Activated CD4-positive, alpha-beta T cell treated with anti-CD3 and anti-CD28 coated beads for 36 hours (primary cell): ENCODE measurements at regions not wholly inside any gene's neighbourhood (a gene's known extent, or its start where the extent isn't known, plus 50 kb on each side); places are given as distances from the start of the nearest gene placed in this dataset.

Experiments
- ATAC-seq: fragments of 200-7000 bp; cut with Tn5 transposase; one replicate; pipeline ENCODE4 v1.10.0; 2021; ENCODE audit warnings: mild to moderate bottlenecking, moderate library complexity
- CTCF ChIA-PET: fragments of 350-600 bp; sonication (Branson Sonifier 250); formaldehyde crosslinking; loops from one replicate; lab custom pipeline; 2021; ENCODE audit warnings: antibody characterized with exemption; lab: Charles Lee
- POLR2A ChIA-PET: fragments of 350-600 bp; sonication (Branson Sonifier 250); formaldehyde crosslinking; loops from one replicate; lab custom pipeline; 2021; ENCODE audit warnings: antibody characterized with exemption, inconsistent platforms; lab: Charles Lee
- DNase-seq: peaks from one replicate; pipeline ENCODE4 v3.0.0-alpha.2; 2020
- H3K27ac Mint-ChIP-seq: one replicate; pipeline ENCODE4 v1.8.0; 2021; ENCODE audit warnings: mixed read lengths
- H3K27me3 Mint-ChIP-seq: one replicate; pipeline ENCODE4 v1.8.0; 2021; ENCODE audit warnings: mixed read lengths
- H3K36me3 Mint-ChIP-seq: one replicate; pipeline ENCODE4 v1.8.0; 2021; ENCODE audit warnings: low read depth, mixed read lengths
- H3K4me1 Mint-ChIP-seq: one replicate; pipeline ENCODE4 v1.8.0; 2021; ENCODE audit warnings: mixed read lengths
- H3K4me3 Mint-ChIP-seq: one replicate; pipeline ENCODE4 v1.8.0; 2021; ENCODE audit warnings: mild to moderate bottlenecking, moderate library complexity, mixed read lengths
- H3K9me3 Mint-ChIP-seq: one replicate; pipeline ENCODE4 v1.8.0; 2021; ENCODE audit warnings: low read depth, mixed read lengths
- intact Hi-C, 2 experiments: fragments of 100-400 bp; cut with DNase I in 1 of 2; cut with micrococcal nuclease in 1 of 2; formaldehyde crosslinking; loops; one replicate each; pipeline versions ENCODE4 v1.14.2 to v1.15.1; 2022 to 2024; cut with DNase I, micrococcal nuclease

DNA sequence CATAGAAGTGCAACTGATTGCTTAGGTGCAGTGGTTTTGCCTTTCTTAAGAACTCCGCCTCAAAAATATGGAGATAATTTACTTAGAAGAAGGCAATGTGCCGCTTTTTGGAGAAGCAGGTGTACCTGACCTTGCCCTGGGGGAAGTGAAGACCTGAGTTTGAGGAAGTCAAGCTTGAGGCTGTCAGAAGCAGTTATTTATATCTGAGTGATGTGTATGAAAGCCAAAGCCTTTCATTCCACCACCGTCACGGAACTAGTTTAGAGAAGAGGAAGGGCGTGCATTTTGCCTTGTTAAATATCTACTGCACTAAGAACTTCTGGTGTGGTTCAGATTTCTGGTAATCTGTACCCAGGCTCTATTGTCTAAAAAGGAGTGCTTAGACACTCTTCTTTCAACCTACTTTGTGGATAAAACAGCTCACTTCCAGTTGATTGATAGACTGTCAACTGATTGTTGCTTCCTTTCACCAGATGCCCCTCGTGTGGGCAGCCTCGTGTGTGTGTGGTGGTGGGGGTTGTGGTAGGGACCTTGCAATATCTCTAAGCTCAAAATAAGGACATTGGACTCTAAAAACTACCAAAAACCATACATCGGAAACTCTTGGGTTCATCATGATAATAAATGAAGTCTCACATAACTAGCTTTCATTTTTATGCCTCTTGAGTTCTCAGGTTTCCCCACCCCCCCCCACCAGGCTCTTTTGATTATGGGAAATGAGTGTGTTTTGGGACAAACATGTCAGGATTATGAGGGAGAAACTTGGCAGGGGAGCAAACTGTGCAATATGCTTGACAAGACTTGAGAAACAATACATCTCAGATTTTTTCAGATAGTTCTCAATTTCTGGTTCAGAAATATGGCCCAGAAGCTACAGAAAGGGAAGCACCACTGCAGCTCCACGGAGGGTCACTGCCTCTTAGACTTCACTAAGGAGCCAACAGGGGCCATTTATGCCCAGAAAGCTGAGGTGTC lies 78.6 kb downstream of the ARF6 start:
- H3K36me3 Mint-ChIP-seq, result no peaks in the 10 kb centered on the region
- peaks cover 67% of the 10 kb centered on the region for H3K4me1 Mint-ChIP-seq
- intact Hi-C loops, result loop anchor here (1.0 to 2.0 kb wide), 10 partner anchors 13 to 109 kb away; no protein-coding TSS in a partner anchor
- peak overlapping the region; percentile 98 for H3K27ac Mint-ChIP-seq
- DNase-seq, result peak; percentile 77
- peak overlapping the region; percentile 75 for H3K4me3 Mint-ChIP-seq
- POLR2A ChIA-PET, result interaction anchor here (0.6 to 3.7 kb wide), 20 partner anchors 10 to 562 kb away, joined by 3 to 50 read pairs (median 3); no protein-coding TSS in a partner anchor
- ATAC-seq, result peak; percentile 66
- no peaks in the 10 kb centered on the region for H3K9me3 Mint-ChIP-seq
- no peaks in the 10 kb centered on the region for H3K27me3 Mint-ChIP-seq
- CTCF ChIA-PET, result interaction anchor here (0.7 to 3.0 kb wide), 28 partner anchors 9 to 191 kb away, joined by 3 to 16 read pairs (median 4); partner anchors contain the start of gene ARF6

DNA sequence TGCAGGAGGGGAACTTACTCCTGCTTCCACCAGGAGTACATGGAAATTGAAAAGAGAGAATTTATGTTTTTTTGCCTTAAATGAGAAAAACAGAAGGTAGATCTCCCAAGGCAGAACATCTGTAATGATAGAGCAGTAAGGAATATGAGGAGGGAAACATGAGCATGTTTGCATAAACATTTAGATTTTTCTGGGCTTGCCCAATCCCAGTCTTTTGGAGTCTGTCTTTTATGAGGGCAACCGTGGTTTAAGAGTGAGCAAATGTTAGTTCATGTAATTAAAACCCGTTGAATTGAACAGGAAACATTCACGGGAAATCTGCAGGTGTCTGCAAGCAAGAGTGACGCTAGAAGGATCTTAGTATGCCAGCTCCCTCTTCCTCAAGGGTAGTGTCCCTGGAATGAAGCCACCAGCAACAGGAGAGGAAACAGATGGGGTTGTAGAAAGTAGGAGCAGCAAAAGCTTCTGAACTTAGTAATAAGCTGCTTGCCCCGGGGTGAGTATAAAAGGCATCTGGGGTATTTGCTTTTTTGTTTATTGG lies 79.3 kb downstream of the ARF6 start:
- intact Hi-C loops, result loop anchor here in 1 of 2 experiments (1.0 kb wide), 1 partner anchor 12 kb away; no protein-coding TSS in a partner anchor
- H3K9me3 Mint-ChIP-seq, result no peaks in the 10 kb centered on the region
- H3K4me1 Mint-ChIP-seq, result peaks cover 75% of the 10 kb centered on the region
- peak overlapping the region; percentile 75 for H3K4me3 Mint-ChIP-seq
- H3K27ac Mint-ChIP-seq, result peak overlapping the region; percentile 98
- DNase-seq (no peak), ATAC-seq (no peak)
- POLR2A ChIA-PET, result interaction anchor here (0.7 to 3.7 kb wide), 14 partner anchors 11 to 561 kb away, joined by 3 to 50 read pairs (median 3); no protein-coding TSS in a partner anchor
- no peaks in the 10 kb centered on the region for H3K27me3 Mint-ChIP-seq
- CTCF ChIA-PET, result interaction anchor here (0.6 to 3.0 kb wide), 27 partner anchors 8 to 192 kb away, joined by 3 to 16 read pairs (median 4); partner anchors contain the start of gene ARF6
- no peaks in the 10 kb centered on the region for H3K36me3 Mint-ChIP-seq

DNA sequence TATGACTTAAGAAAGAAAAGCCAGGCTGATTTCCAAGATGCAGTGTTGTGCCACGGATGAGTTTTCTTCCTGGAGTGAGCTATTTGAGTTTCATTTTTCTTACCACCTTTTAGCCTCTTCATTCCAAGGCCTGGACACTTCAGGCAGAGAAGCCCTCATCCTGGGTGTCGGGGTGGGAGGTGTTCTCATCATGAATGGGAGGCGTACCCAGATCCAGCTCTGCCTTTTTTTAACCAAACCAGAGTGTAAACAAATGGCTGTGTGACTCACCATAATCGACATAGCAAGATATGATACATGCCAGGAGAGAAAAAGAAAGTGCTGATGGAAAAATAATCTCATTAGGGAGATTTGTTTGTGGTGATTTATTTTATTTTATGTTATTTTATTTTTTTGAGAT lies 79.9 kb downstream of the ARF6 start:
- DNase-seq (peak; percentile 66), ATAC-seq (peak; percentile 57)
- POLR2A ChIA-PET, result interaction anchor here (0.7 to 3.7 kb wide), 8 partner anchors 28 to 560 kb away, joined by 3 to 50 read pairs (median 4); no protein-coding TSS in a partner anchor
- Mint-ChIP-seq H3K9me3 (no peaks in the 10 kb centered on the region), H3K4me1 (peaks cover 81% of the 10 kb centered on the region), H3K4me3 (peak overlapping the region; percentile 75), H3K36me3 (no peaks in the 10 kb centered on the region), H3K27ac (peak overlapping the region; percentile 98), H3K27me3 (no peaks in the 10 kb centered on the region)
- CTCF ChIA-PET, result interaction anchor here (0.6 to 3.0 kb wide), 15 partner anchors 11 to 139 kb away, joined by 3 to 16 read pairs (median 5); partner anchors contain the start of gene ARF6
- intact Hi-C loops, result loop anchor here (1.0 kb wide), 3 partner anchors 11 to 105 kb away; no protein-coding TSS in a partner anchor

DNA sequence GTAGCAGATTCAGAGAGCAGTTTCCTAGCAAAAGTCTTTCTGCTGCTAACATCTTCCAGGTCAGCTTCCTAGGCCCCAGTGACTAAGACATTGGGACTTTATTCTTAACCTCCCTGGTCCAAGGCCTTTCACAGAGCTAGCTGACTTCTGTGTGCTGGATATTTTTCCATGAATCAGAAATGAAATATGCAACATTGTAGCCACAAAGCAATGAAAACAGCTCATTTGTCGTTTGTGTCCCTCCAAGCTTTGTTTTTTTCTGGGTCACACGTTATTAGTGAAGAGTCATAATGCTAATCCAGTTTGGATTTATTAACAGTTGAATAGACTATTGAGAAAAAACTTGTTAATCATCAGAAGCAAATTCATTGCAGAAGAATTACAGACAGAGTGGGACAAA lies 82.4 kb downstream of the ARF6 start:
- Mint-ChIP-seq H3K36me3 (no peaks in the 10 kb centered on the region), H3K4me3 (no peak overlapping the region), H3K27ac (peak overlapping the region; percentile 70), H3K4me1 (peaks cover 91% of the 10 kb centered on the region), H3K9me3 (no peaks in the 10 kb centered on the region), H3K27me3 (no peaks in the 10 kb centered on the region)
- ATAC-seq (no peak), DNase-seq (no peak)
- POLR2A ChIA-PET, result interaction anchor here (0.6 to 0.7 kb wide), 2 partner anchors 73 to 130 kb away, joined by 3 to 5 read pairs; no protein-coding TSS in a partner anchor
- intact Hi-C loops, result no loop called here
- CTCF ChIA-PET, result interaction anchor here (1.2 to 1.7 kb wide), 2 partner anchors 63 to 113 kb away, joined by 3 to 6 read pairs; no protein-coding TSS in a partner anchor

DNA sequence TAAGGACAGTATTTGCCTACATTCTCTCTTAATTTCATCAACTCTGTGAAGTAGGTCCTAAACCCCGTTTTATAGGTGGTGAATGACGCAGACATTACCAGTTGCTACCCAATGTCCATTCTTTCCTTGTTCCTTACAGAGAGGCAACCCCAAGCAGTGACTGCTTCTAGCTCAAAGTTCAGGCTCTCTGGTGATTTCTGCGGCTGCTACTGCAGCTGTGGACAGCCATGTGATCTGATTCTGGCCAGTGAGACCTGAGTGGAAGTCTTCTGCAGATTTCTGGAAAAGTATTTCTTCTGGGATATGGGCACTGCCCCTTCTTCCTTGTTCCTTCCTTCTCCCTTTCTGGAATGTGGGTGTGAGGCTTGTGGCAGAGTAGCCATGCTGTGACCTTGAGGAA lies 82.9 kb downstream of the ARF6 start:
- Mint-ChIP-seq H3K4me3 (no peak overlapping the region), H3K36me3 (no peaks in the 10 kb centered on the region), H3K27me3 (no peaks in the 10 kb centered on the region), H3K27ac (peak overlapping the region; percentile 66), H3K9me3 (no peaks in the 10 kb centered on the region), H3K4me1 (peaks cover 91% of the 10 kb centered on the region)
- ATAC-seq (no peak), DNase-seq (no peak)
- intact Hi-C loops, result no loop called here
- ChIA-PET POLR2A (interaction anchor here (0.6 kb wide), 1 partner anchor 73 kb away, joined by 5 read pairs; no protein-coding TSS in a partner anchor), CTCF (interaction anchor here (1.0 to 1.7 kb wide), 6 partner anchors 32 to 128 kb away, joined by 3 to 6 read pairs (median 4); no protein-coding TSS in a partner anchor)

DNA sequence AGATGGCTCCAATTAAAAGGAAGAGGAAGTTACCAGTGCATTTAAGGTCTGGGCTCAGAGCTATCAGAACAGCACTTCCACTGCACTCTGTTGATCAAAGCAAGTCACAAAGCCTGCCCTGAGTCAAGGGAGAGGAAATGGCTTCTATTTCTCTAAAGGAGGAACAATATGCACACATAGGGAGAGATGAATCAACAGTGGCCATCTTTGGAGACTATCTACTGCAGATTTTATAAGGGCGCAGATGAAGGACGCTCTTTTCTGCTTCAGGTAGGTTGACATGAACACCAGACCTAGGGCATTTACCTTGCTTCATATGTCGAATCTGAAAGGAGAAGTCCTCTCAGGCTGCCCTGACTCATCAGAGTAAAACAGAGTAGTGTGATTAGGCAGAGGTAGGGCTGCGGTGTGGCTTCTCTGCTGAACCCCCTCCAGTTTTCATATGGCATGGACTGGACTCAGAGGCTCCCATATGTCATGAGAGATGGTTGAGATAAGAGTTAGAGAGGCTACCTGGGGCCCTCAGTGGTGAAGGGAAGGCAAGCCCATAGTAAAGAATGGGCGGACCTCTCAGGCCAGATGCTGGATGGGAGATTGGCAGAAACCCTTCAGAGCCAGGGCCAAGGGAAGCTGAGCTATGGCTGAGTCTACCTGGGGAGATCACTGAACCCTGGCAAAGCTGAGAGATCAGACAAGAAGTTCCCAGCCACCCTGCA lies 84.4 kb downstream of the ARF6 start:
- peak overlapping the region; percentile 94 for H3K27ac Mint-ChIP-seq
- H3K4me1 Mint-ChIP-seq, result peaks cover 90% of the 10 kb centered on the region
- ChIA-PET CTCF (interaction anchor here (0.7 to 1.7 kb wide), 11 partner anchors 13 to 130 kb away, joined by 3 to 7 read pairs (median 4); no protein-coding TSS in a partner anchor), POLR2A (interaction anchor here (0.6 to 1.3 kb wide), 3 partner anchors 9 to 78 kb away, joined by 3 to 16 read pairs (median 6); no protein-coding TSS in a partner anchor)
- H3K4me3 Mint-ChIP-seq, result peak overlapping the region; percentile 52
- H3K36me3 Mint-ChIP-seq, result no peaks in the 10 kb centered on the region
- peak; percentile 73 for ATAC-seq
- intact Hi-C loops, result no loop called here
- peak; percentile 62 for DNase-seq
- no peaks in the 10 kb centered on the region for H3K9me3 Mint-ChIP-seq
- H3K27me3 Mint-ChIP-seq, result no peaks in the 10 kb centered on the region

DNA sequence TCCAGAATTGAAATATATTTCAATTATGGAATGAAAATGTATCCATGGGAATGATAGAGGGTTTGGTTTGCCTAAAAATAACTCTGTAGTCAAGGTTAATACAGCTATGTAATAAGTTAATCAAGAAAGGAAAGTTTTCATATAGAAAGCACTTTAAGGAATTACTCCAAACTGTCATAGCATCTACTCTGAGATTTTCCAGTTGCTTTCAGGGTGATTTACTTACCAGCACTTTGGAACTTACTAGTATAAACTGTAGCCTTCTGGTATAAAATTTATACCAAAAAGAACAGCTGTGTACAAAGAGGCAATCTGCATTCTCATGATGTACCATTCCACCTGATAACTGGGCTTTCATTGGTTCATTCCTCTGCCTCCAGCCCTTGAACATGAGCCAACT lies 87.1 kb downstream of the ARF6 start:
- Mint-ChIP-seq H3K27me3 (no peaks in the 10 kb centered on the region), H3K36me3 (peaks cover 3% of the 10 kb centered on the region), H3K4me1 (peaks cover 87% of the 10 kb centered on the region), H3K9me3 (no peaks in the 10 kb centered on the region), H3K4me3 (peak overlapping the region; percentile 54), H3K27ac (peak overlapping the region; percentile 43)
- ChIA-PET CTCF (interaction anchor here (0.6 to 1.4 kb wide), 4 partner anchors 8 to 74 kb away, joined by 3 to 5 read pairs (median 3); no protein-coding TSS in a partner anchor), POLR2A (interaction anchor here (0.5 to 1.5 kb wide), 5 partner anchors 23 to 104 kb away, joined by 3 to 5 read pairs (median 3); no protein-coding TSS in a partner anchor)
- ATAC-seq (no peak), DNase-seq (no peak)
- intact Hi-C loops, result no loop called here

DNA sequence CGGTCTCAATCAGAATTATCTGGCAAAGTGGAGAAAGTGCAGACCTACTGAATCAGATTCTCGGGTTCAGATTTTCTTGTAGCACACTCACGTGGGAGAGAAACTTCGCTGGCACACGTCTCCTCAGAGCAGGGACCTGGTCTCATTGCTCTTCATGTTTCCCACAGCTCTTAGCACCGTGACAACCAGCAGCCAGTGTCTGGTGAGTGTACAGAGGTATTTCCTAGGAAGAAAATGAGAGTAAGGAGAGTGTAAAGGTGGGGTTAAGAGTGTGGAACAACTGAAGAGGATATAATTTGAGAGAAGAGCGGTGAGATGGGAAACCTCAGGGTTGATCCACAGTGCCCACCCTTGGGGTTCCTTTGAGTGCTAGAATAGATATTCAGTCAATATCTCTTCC lies 89.2 kb downstream of the ARF6 start:
- intact Hi-C loops, result no loop called here
- Mint-ChIP-seq H3K4me3 (peak overlapping the region; percentile 34), H3K9me3 (no peaks in the 10 kb centered on the region), H3K27me3 (no peaks in the 10 kb centered on the region), H3K36me3 (peaks cover 3% of the 10 kb centered on the region), H3K4me1 (peaks cover 85% of the 10 kb centered on the region), H3K27ac (peak overlapping the region; percentile 78)
- CTCF ChIA-PET, result interaction anchor here (0.8 to 1.0 kb wide), 2 partner anchors 22 to 54 kb away, joined by 3 to 4 read pairs; no protein-coding TSS in a partner anchor
- DNase-seq, result no peak
- no peak for ATAC-seq
- POLR2A ChIA-PET, result interaction anchor here (1.6 kb wide), 1 partner anchor 11 kb away, joined by 5 read pairs; no protein-coding TSS in a partner anchor

DNA sequence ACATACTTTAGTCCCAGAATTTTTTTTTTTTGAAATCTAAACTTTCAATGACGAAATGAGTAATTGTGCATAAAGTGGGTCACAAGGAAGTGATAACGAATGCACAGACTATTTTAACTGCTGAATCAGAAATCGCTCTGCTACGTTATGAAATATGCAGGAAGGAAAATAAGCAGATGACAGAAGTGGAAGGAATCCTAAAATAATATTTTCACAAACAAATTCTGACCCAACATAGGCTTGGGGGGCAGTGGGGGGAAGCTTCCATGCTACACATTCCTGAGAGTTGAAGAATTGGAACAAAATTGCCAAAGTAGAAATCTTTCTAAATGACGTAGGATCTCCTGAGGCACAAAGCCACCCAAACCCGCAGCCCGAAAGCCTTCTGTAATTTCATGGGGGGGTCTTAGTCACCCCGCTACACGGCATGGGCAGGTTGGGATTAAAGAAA lies 89.6 kb downstream of the ARF6 start:
- peak overlapping the region; percentile 78 for H3K27ac Mint-ChIP-seq
- no peaks in the 10 kb centered on the region for H3K27me3 Mint-ChIP-seq
- DNase-seq, result peak; percentile 23
- ChIA-PET CTCF (interaction anchor here (0.8 to 1.0 kb wide), 2 partner anchors 21 to 54 kb away, joined by 3 to 4 read pairs; no protein-coding TSS in a partner anchor), POLR2A (interaction anchor here (0.7 kb wide), 2 partner anchors 11 to 25 kb away, joined by 3 read pairs; no protein-coding TSS in a partner anchor)
- no peak for ATAC-seq
- intact Hi-C loops, result no loop called here
- peak overlapping the region; percentile 34 for H3K4me3 Mint-ChIP-seq
- H3K9me3 Mint-ChIP-seq, result no peaks in the 10 kb centered on the region
- peaks cover 83% of the 10 kb centered on the region for H3K4me1 Mint-ChIP-seq
- H3K36me3 Mint-ChIP-seq, result peaks cover 3% of the 10 kb centered on the region

DNA sequence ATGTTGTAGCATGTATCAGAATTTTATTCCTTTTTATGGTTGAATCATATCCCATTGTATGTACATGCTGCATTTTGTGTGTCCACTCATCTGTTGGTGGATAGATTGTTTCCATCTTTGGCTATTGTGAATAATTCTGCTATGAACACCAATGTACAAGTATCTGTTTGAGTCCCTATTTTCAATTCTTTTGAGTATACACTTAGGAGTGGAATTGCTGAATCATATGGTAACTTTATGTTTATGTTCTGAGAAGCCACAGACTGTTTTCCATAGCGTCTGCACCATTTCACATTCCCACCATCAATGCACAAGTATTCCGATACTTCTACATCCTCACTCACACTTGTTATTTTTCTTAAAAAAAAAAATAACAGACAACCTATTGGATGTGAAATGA lies 91.5 kb downstream of the ARF6 start:
- ATAC-seq (peak; percentile 79), DNase-seq (peak; percentile 50)
- ChIA-PET POLR2A (interaction anchor here (1.0 to 1.1 kb wide), 3 partner anchors 14 to 87 kb away, joined by 4 to 9 read pairs (median 7); no protein-coding TSS in a partner anchor), CTCF (interaction anchor here (1.0 kb wide), 1 partner anchor 13 kb away, joined by 3 read pairs; no protein-coding TSS in a partner anchor)
- intact Hi-C loops, result loop anchor here (1.0 kb wide), 6 partner anchors 11 to 90 kb away; no protein-coding TSS in a partner anchor
- Mint-ChIP-seq H3K4me1 (peaks cover 70% of the 10 kb centered on the region), H3K36me3 (peaks cover 3% of the 10 kb centered on the region), H3K27ac (peak overlapping the region; percentile 85), H3K9me3 (no peaks in the 10 kb centered on the region), H3K4me3 (peak overlapping the region; percentile 16), H3K27me3 (no peaks in the 10 kb centered on the region)
